DMS79 treated with DMSO at 0.1 percent for 48 hours (cell line): ENCODE measurements at regions not wholly inside any gene's neighbourhood (a gene's known extent, or its start where the extent isn't known, plus 50 kb on each side); places are given as distances from the start of the nearest gene placed in this dataset.

Experiments used
- DNase-seq: peaks from one replicate; lab custom pipeline; 2025; lab: John Stamatoyannopoulos, UW

GRCh38 chr1:214928574-214928973 is 154.0 kb upstream of the KCNK2 start:
- DNase-seq = no peak

- DNase-seq = no peak
Measured at GRCh38 chr1:214933375-214933774, 149.2 kb upstream of the KCNK2 start.

GRCh38 chr1:214934045-214934444 is 148.5 kb upstream of the KCNK2 start:
- DNase-seq = no peak

- no peak for DNase-seq
Measured at GRCh38 chr1:214935258-214935657, 147.3 kb upstream of the KCNK2 start.

GRCh38 chr1:214939180-214939579 is 143.4 kb upstream of the KCNK2 start:
- DNase-seq = no peak

GRCh38 chr1:214941061-214941460 is 141.5 kb upstream of the KCNK2 start:
- no peak for DNase-seq

GRCh38 chr1:214943054-214943453 is 139.5 kb upstream of the KCNK2 start:
- DNase-seq = no peak

GRCh38 chr1:214946615-214947014 is 135.9 kb upstream of the KCNK2 start:
- no peak for DNase-seq

GRCh38 chr1:214952648-214953047 is 129.9 kb upstream of the KCNK2 start:
- DNase-seq = no peak

- DNase-seq = no peak
Measured at GRCh38 chr1:214953901-214954616, 128.5 kb upstream of the KCNK2 start.

GRCh38 chr1:214954617-214954949 is 128.0 kb upstream of the KCNK2 start:
- no peak for DNase-seq

- DNase-seq = no peak
Measured at GRCh38 chr1:214957330-214958137, 125.0 kb upstream of the KCNK2 start.

- DNase-seq = no peak
Measured at GRCh38 chr1:214958486-214958885, 124.1 kb upstream of the KCNK2 start.

GRCh38 chr1:214966346-214966745 is 116.2 kb upstream of the KCNK2 start:
- DNase-seq = no peak

- DNase-seq = no peak
Measured at GRCh38 chr1:214967865-214968575, 114.5 kb upstream of the KCNK2 start.

GRCh38 chr1:214970016-214970415 is 112.5 kb upstream of the KCNK2 start:
- no peak for DNase-seq

GRCh38 chr1:214971071-214971470 is 111.5 kb upstream of the KCNK2 start:
- DNase-seq = no peak

GRCh38 chr1:214974002-214974401 is 108.5 kb upstream of the KCNK2 start:
- DNase-seq = no peak

GRCh38 chr1:214976665-214977064 is 105.9 kb upstream of the KCNK2 start:
- no peak for DNase-seq

GRCh38 chr1:214977110-214977509 is 105.4 kb upstream of the KCNK2 start:
- no peak for DNase-seq

GRCh38 chr1:214977700-214978374 is 104.7 kb upstream of the KCNK2 start:
- no peak for DNase-seq

GRCh38 chr1:214979191-214979590 is 103.3 kb upstream of the KCNK2 start:
- no peak for DNase-seq
